Testis (tissue), 2 donors: ENCODE measurements at regions not wholly inside any gene's neighbourhood (a gene's known extent, or its start where the extent isn't known, plus 50 kb on each side); places are given as distances from the start of the nearest gene placed in this dataset.

Experiments
- DNase-seq: peaks from one replicate; pipeline ENCODE4 v3.0.0-alpha.2; 2019
- H3K27ac ChIP-seq, 2 donors: fragments of 200-600 bp; sonication (generic); one replicate each; pipeline ENCODE4 v1.5.1; 2019
- H3K27me3 ChIP-seq: fragments of 200-600 bp; sonication (generic); one replicate; pipeline ENCODE4 v1.5.1; 2019
- H3K36me3 ChIP-seq: fragments of 200-600 bp; sonication (generic); one replicate; pipeline ENCODE4 v1.5.1; 2017; ENCODE audit warnings: low read depth; ENCODE audit errors: missing control alignments
- H3K4me1 ChIP-seq: fragments of 200-600 bp; sonication (generic); one replicate; pipeline ENCODE4 v1.5.1; 2019
- H3K4me3 ChIP-seq, 2 donors: fragments of 200-600 bp; sonication (generic); one replicate each; pipeline ENCODE4 v1.5.1; 2017 to 2019
- H3K9me3 ChIP-seq: fragments of 200-600 bp; sonication (generic); one replicate; pipeline ENCODE4 v1.5.1; 2017
- POLR2A ChIP-seq: fragments of 450-650 bp; IDR thresholded peaks from one replicate; pipeline ENCODE4 v1.6.1; 2017; ENCODE audit warnings: antibody characterized with exemption, mild to moderate bottlenecking, moderate library complexity
- WGBS, 2 donors: methylation state at CpG; one replicate each; pipeline ENCODE4 v1.1.5; 2018; 5-methylcytosine and 5-hydroxymethylcytosine counted together
- intact Hi-C: fragments of 100-400 bp; cut with DNase I; formaldehyde crosslinking; loops from one replicate; pipeline ENCODE4 v1.15.1; 2023; ENCODE audit warnings: low total_unique reads
- TF ChIP-seq, protein P1 (sequence below), 3 experiments: fragments of 450-650 bp in 2 of 3; fragments of 200-600 bp in 1 of 3; sonication (generic) in 1 of 3; IDR thresholded peaks; one replicate each; pipeline ENCODE4 v1.5.1; 2016 to 2019; ENCODE audit warnings: antibody characterized with exemption in 3 of 3, mild to moderate bottlenecking in 2 of 3, moderate library complexity in 1 of 3

DNA sequence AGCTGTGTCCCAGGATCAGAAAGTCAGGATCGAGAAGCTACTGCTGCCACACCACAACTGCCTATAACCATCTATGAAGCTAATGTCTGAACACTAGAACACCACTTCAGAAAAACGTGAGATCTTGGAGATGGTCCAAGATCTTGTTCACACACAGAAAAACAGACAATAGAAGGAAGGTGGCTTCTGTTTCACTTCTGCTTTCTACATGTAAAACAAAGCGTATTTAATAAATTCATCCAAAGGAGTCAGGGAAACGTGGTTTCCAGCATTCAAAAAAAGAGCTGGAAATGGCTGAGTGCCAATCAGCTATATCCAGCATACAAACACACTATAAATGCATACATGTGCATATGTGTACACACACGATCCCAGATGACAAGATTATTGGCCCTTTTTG, 70.2 kb upstream of the CCDC71L start:
- TF ChIP-seq POLR2A: no peak
- TF ChIP-seq, protein P1, sequence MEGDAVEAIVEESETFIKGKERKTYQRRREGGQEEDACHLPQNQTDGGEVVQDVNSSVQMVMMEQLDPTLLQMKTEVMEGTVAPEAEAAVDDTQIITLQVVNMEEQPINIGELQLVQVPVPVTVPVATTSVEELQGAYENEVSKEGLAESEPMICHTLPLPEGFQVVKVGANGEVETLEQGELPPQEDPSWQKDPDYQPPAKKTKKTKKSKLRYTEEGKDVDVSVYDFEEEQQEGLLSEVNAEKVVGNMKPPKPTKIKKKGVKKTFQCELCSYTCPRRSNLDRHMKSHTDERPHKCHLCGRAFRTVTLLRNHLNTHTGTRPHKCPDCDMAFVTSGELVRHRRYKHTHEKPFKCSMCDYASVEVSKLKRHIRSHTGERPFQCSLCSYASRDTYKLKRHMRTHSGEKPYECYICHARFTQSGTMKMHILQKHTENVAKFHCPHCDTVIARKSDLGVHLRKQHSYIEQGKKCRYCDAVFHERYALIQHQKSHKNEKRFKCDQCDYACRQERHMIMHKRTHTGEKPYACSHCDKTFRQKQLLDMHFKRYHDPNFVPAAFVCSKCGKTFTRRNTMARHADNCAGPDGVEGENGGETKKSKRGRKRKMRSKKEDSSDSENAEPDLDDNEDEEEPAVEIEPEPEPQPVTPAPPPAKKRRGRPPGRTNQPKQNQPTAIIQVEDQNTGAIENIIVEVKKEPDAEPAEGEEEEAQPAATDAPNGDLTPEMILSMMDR (IDR thresholded peaks at IDR 0.05): no peak
- Histone ChIP-seq H3K9me3 (no peaks in the 10 kb centered on the region), H3K27me3 (no peaks in the 10 kb centered on the region), H3K4me1 (no peaks in the 10 kb centered on the region), H3K27ac (no peak overlapping the region), H3K36me3 (no peaks in the 10 kb centered on the region), H3K4me3 (no peak overlapping the region)
- DNase-seq: no peak
- 66 to 79% methylated on average over 5 of the region's 5 CpGs for WGBS, 2 donors
- intact Hi-C loops: no loop called here

DNA sequence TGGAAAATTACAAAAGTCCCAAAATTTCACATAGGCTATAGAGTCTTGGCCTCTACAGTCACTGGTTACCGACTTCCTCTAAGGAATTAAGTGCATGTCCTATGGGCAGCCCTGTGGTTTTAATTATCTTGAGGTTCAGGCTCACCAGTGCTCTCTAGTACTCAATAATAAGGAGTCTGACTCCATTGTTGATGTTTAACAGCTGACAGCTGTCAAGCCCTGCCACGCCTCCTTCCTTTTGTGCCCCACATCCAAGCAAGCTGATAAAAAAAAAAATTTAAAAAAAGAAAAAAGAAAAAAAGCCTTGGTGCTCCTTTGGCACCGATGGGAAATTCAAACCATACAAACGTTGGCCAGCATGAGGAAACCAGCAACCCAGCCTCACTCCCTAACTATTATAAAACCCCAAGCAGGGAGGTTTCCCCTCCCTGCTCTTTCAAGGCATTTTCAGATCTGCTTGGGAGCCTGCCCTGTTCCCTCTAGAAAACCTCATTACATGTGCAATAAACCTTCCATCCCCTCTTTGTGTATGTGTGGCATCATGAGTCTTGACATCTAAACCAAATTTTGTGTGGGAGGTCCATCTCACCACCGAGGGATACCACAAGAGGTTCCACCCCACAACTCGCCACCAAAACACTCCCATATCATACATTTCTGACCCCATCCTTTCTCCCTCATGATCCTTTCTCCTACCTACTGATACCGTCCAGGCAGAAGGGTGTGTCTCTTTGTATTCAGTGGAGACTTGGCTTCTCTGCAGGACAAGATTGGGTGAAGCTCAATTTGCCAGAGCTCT, 70.9 kb upstream of the CCDC71L start:
- Histone ChIP-seq H3K27me3 (no peaks in the 10 kb centered on the region), H3K27ac (no peak overlapping the region), H3K4me1 (no peaks in the 10 kb centered on the region), H3K36me3 (no peaks in the 10 kb centered on the region), H3K4me3 (no peak overlapping the region), H3K9me3 (no peaks in the 10 kb centered on the region)
- TF ChIP-seq, protein P1 (IDR thresholded peaks at IDR 0.05): no peak
- TF ChIP-seq POLR2A: no peak
- no peak for DNase-seq
- intact Hi-C loops: no loop called here
- WGBS, 2 donors: 67 to 71% methylated on average over 7 of the region's 7 CpGs

DNA sequence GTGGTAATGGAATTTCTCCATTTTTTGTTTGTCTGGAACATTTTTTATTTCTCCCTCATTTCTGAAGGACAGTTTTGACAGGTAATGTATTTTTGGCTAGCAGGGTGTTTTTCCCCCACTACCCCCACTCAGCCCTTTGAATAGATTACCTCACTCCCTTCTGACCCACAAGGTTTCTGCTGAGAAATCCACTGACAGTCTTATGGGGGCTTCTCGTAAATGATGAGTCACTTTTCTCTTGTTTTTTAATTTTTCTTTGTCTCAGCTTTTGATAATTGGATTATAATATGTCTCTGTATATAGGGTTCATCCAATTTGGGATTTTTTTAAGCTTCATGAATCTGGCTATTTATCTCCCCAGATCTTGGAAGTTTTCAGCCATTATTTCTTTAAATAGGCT, 74.7 kb upstream of the CCDC71L start:
- no peak for DNase-seq
- no peak overlapping the region for H3K4me3 ChIP-seq
- H3K4me1 ChIP-seq: no peaks in the 10 kb centered on the region
- H3K27ac ChIP-seq: no peak overlapping the region
- H3K27me3 ChIP-seq: no peaks in the 10 kb centered on the region
- 91 to 97% methylated on average over 1 of the region's 1 CpG for WGBS, 2 donors
- TF ChIP-seq, protein P1 (IDR thresholded peaks at IDR 0.05): no peak
- no peak for TF ChIP-seq POLR2A
- H3K36me3 ChIP-seq: no peaks in the 10 kb centered on the region
- intact Hi-C loops: no loop called here
- no peaks in the 10 kb centered on the region for H3K9me3 ChIP-seq

DNA sequence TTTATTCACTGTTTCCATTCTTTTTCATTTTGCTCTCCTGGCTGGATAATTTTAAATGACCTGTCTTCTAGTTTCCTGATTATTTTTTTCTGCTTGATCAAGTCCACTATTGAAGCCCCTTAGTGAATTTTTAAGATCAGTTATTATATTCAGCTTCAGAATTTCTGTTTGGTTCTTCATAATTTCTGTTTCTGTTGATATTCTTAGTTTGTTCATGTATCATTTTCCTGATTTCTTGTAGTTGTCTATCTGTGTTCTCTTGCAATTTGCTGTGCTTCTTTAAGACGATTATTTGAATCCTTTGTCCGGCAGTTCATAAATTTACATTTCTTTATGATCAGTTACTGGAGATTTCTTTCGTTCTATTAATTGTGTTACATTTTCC, 75.2 kb upstream of the CCDC71L start:
- Histone ChIP-seq H3K4me3 (no peak overlapping the region), H3K9me3 (no peaks in the 10 kb centered on the region), H3K27me3 (no peaks in the 10 kb centered on the region), H3K27ac (no peak overlapping the region), H3K36me3 (no peaks in the 10 kb centered on the region), H3K4me1 (no peaks in the 10 kb centered on the region)
- no peak for TF ChIP-seq POLR2A
- TF ChIP-seq, protein P1 (IDR thresholded peaks at IDR 0.05): no peak
- WGBS, 2 donors: 92% methylated on average over 3 of the region's 3 CpGs
- no peak for DNase-seq
- intact Hi-C loops: no loop called here
